ENCODE measurements at regions not wholly inside any gene's neighbourhood (a gene's known extent, or its start where the extent isn't known, plus 50 kb on each side); places are given as distances from the start of the nearest gene placed in this dataset.

DNA sequence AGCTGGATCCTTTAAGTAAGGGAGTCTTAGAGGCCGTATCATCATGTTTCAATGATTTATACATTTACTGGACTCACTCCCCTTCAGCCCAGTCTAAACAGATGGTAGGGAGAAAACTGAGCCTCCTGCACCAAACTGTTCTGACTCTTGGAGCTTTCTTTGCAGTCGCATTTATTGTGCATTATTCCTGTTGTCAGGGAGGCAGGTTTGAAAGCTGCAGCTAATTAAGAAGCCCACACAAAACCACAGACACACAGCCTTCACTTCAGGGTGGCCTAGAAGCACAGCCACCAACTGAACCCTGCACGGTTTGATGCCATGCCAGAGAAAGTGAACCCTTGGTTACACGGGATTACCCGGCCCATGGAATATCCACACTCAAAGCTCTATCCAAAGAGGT is 911.0 kb downstream of the UQCRFS1 start:
- DNase-seq (ENCODE audit: low read depth in 1 of 2, low spot score in 1 of 2), result no peak
- POLR2A ChIA-PET, result no interaction called here
- no peak for FAIRE-seq

DNA sequence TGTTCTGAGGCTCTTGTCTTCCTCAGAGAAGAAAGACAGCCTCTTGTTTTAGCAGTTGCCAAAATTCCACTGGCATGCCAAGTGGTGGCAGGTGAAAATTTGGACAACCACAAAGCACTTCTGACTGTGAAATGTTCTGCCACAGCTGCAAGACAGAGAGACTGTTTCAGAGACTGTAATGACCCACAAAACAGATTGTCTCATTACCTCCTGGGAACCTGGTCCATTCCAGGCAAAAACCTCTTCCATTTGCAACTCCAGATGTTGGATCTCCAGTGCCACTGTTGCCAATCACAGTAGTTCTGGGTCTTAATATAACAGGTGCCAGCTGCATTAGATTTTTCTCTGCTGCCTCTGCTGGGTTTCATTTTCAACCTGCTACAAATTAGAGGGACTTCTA is 911.5 kb downstream of the UQCRFS1 start:
- Histone ChIP-seq H3K4me3 (no peak overlapping the region), H3K4me2 (no peak overlapping the region), H3K27ac (no peak overlapping the region), H3K9me3 (peaks cover 18% of the 10 kb centered on the region), H3K4me1 (no peaks in the 10 kb centered on the region)
- ChIA-PET POLR2A (no interaction called here), CTCF (interaction anchor here (1.1 to 1.3 kb wide), 2 partner anchors 11 to 27 kb away, joined by 3 to 4 read pairs; no protein-coding TSS in a partner anchor)
- FAIRE-seq (no peak), DNase-seq (ENCODE audit: low read depth in 1 of 2, low spot score in 1 of 2) (no peak), ATAC-seq (no peak)
- TF ChIP-seq RNF2 (IDR thresholded peaks at IDR 0.05; ENCODE audit: borderline replicate concordance, low read depth), result no peak
- TF ChIP-seq HOXB13 (CRISPR knock-in tag; IDR thresholded peaks at IDR 0.05; ENCODE audit: low read depth), result no peak

More for the DNA sequence above, 911.0 kb downstream of the UQCRFS1 start:
- CTCF ChIA-PET, result interaction anchor here (1.3 kb wide), 1 partner anchor 26 kb away, joined by 4 read pairs; no protein-coding TSS in a partner anchor
- ATAC-seq, result no peak
- TF ChIP-seq RARB (CRISPR knock-in tag; IDR thresholded peaks at IDR 0.05) (no peak), CBX2 (IDR thresholded peaks at IDR 0.05; ENCODE audit: borderline replicate concordance, low read depth) (no peak), TP53 (CRISPR knock-in tag; IDR thresholded peaks at IDR 0.05) (no peak)
- H3K27ac ChIP-seq, result no peak overlapping the region
- no peak overlapping the region for H3K4me2 ChIP-seq
- H3K4me1 ChIP-seq, result no peaks in the 10 kb centered on the region
- no peak overlapping the region for H3K4me3 ChIP-seq
- peaks cover 18% of the 10 kb centered on the region for H3K9me3 ChIP-seq
- WGBS (ENCODE audit: missing lambda C conversion rate), result 4% methylated on average over 5 of the region's 5 CpGs

DNA sequence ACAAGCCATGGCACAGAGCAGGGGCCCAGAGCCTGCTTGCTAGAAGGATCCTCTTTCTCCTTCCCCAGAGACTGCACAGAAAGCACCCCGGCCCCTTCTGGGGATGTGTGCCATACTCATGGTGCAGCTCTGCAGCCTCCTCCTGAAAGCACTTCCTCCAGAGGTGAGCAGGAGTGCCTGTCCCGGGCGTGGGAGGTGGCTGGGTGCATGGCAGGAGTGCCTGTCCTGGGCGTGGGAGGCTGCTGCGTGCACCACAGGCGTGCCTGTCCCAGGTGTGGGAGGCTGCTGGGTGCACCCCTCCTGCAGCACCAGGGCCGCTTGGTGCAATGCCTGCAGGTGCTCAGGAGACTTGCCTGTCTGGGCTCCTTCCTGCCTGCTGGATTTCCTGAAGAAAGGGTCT is 913.3 kb downstream of the UQCRFS1 start:
- CTCF ChIA-PET, result interaction anchor here (1.4 to 1.5 kb wide), 3 partner anchors 21 to 579 kb away, joined by 3 to 5 read pairs (median 3); no protein-coding TSS in a partner anchor
- POLR2A ChIA-PET, result no interaction called here
- FAIRE-seq, result no peak
- H3K9me3 ChIP-seq, result peaks cover 15% of the 10 kb centered on the region; the same call in 2 of the 3 replicates
- H3K4me2 ChIP-seq, result no peak overlapping the region
- WGBS (ENCODE audit: missing lambda C conversion rate), result 1% methylated on average over 7 of the region's 7 CpGs
- no peaks in the 10 kb centered on the region for H3K4me1 ChIP-seq
- H3K27ac ChIP-seq, result no peak overlapping the region
- no peak for ATAC-seq
- no peak for DNase-seq (ENCODE audit: low read depth in 1 of 2, low spot score in 1 of 2)
- H3K4me3 ChIP-seq, result no peak overlapping the region
- TF ChIP-seq TFCP2L1 (CRISPR knock-in tag; IDR thresholded peaks at IDR 0.05), result no peak
- TF ChIP-seq, protein P1, sequence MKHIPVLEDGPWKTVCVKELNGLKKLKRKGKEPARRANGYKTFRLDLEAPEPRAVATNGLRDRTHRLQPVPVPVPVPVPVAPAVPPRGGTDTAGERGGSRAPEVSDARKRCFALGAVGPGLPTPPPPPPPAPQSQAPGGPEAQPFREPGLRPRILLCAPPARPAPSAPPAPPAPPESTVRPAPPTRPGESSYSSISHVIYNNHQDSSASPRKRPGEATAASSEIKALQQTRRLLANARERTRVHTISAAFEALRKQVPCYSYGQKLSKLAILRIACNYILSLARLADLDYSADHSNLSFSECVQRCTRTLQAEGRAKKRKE (CRISPR knock-in tag; IDR thresholded peaks at IDR 0.05; ENCODE audit: low read depth), result no peak
- no peak for TF ChIP-seq MAFK (IDR thresholded peaks at IDR 0.05; ENCODE audit: partially characterized antibody)
- TF ChIP-seq ESRRA (IDR thresholded peaks at IDR 0.05; ENCODE audit: borderline replicate concordance, low read length), result no peak
- no peak for TF ChIP-seq RFX5 (IDR thresholded peaks at IDR 0.05)
- TF ChIP-seq GATA3 (IDR thresholded peaks at IDR 0.05; ENCODE audit: borderline replicate concordance), result no peak
- no peak for TF ChIP-seq ZNF302 (CRISPR knock-in tag; IDR thresholded peaks at IDR 0.05)

DNA sequence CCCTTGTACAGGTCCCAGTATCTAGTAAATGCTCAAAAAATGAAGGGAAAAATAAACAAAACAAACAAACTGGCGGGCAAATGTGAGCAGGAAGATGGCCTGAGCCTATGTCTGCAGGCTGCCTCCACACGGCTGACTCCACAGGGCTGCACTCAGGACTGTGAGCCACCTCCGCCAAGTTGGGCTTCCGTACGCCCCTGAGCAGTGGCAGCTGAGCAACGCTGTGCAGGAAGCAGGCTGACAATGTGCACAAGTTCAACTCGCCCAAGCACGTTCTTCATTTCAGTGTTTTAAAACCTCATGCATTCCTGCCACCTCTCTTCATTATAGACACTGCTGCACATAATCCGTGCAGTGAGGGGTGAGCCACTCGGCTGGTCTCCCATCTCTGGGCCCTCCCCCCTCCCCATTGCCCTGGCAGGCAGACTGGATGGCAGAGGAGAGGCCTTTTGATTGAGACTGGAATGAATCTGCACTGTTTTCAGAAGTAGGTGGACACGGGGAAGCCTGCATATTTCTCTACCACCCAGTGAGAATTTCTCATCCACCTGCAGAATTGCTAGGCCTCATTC is 915.3 kb downstream of the UQCRFS1 start:
- TF ChIP-seq FOXS1 (CRISPR knock-in tag; IDR thresholded peaks at IDR 0.05) (no peak), MAFK (IDR thresholded peaks at IDR 0.05; ENCODE audit: partially characterized antibody) (no peak), CHD2 (IDR thresholded peaks at IDR 0.05; ENCODE audit: low read length, partially characterized antibody) (no peak), HOXB5 (CRISPR knock-in tag; IDR thresholded peaks at IDR 0.05) (no peak), TP53 (CRISPR knock-in tag; IDR thresholded peaks at IDR 0.05) (no peak), FOSL2 (IDR thresholded peaks at IDR 0.05) (no peak), FOSL2 (CRISPR knock-in tag; IDR thresholded peaks at IDR 0.05) (no peak), NPAS2 (CRISPR knock-in tag; IDR thresholded peaks at IDR 0.05; ENCODE audit: borderline replicate concordance) (no peak), JUNB (IDR thresholded peaks at IDR 0.05) (no peak), ZNF302 (CRISPR knock-in tag; IDR thresholded peaks at IDR 0.05) (no peak)
- TF ChIP-seq, protein P2, sequence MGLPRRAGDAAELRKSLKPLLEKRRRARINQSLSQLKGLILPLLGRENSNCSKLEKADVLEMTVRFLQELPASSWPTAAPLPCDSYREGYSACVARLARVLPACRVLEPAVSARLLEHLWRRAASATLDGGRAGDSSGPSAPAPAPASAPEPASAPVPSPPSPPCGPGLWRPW (IDR thresholded peaks at IDR 0.05), result no peak
- under 1% methylated on average over 11 of the region's 11 CpGs for WGBS (ENCODE audit: missing lambda C conversion rate)
- no peak overlapping the region for H3K4me3 ChIP-seq
- ChIA-PET POLR2A (no interaction called here), CTCF (interaction anchor here (1.1 to 1.3 kb wide), 3 partner anchors 11 to 377 kb away, joined by 3 to 5 read pairs (median 3); no protein-coding TSS in a partner anchor)
- no peaks in the 10 kb centered on the region for H3K4me1 ChIP-seq
- DNase-seq (ENCODE audit: low read depth in 1 of 2, low spot score in 1 of 2) (no peak), FAIRE-seq (no peak), ATAC-seq (no peak)
- H3K27ac ChIP-seq, result no peak overlapping the region
- H3K4me2 ChIP-seq, result no peak overlapping the region
- peaks cover 9% of the 10 kb centered on the region; the same call in 2 of the 3 replicates for H3K9me3 ChIP-seq

Measured in A549 (cell line).